Activated naive CD8-positive, alpha-beta T cell treated with anti-CD3 and anti-CD28 coated beads, Interleukin-2, amount 50 U/mL, for 16 hours (primary cell): ENCODE measurements at regions not wholly inside any gene's neighbourhood (a gene's known extent, or its start where the extent isn't known, plus 50 kb on each side); places are given as distances from the start of the nearest gene placed in this dataset.

Source experiments
- DNase-seq: peaks from one replicate; pipeline ENCODE4 v3.0.0-alpha.2; 2020; ENCODE audit warnings: low read depth, low spot score

- DNase-seq = no peak
These were observed 100.5 kb upstream of the SASH1 start for GRCh38 chr6:148242180-148242579.

- no peak for DNase-seq
These were observed 98.3 kb upstream of the SASH1 start for GRCh38 chr6:148244217-148244935.

GRCh38 chr6:148247386-148248063 lies 95.1 kb upstream of the SASH1 start:
- DNase-seq = no peak

- no peak for DNase-seq
These were observed 93.5 kb upstream of the SASH1 start for GRCh38 chr6:148249160-148249559.

- no peak for DNase-seq
These were observed 92.8 kb upstream of the SASH1 start for GRCh38 chr6:148249679-148250375.

GRCh38 chr6:148250975-148251685 lies 91.5 kb upstream of the SASH1 start:
- no peak for DNase-seq

GRCh38 chr6:148251891-148252290 lies 90.7 kb upstream of the SASH1 start:
- no peak for DNase-seq

- no peak for DNase-seq
These were observed 84.8 kb upstream of the SASH1 start for GRCh38 chr6:148257810-148258209.

GRCh38 chr6:148258868-148259267 lies 83.8 kb upstream of the SASH1 start:
- DNase-seq = no peak

- DNase-seq = no peak
These were observed 81.2 kb upstream of the SASH1 start for GRCh38 chr6:148261470-148261869.

GRCh38 chr6:148263010-148263409 lies 79.6 kb upstream of the SASH1 start:
- DNase-seq = no peak

GRCh38 chr6:148263961-148264360 lies 78.7 kb upstream of the SASH1 start:
- DNase-seq = no peak

GRCh38 chr6:148265054-148265453 lies 77.6 kb upstream of the SASH1 start:
- DNase-seq = no peak

GRCh38 chr6:148269386-148269785 lies 73.3 kb upstream of the SASH1 start:
- no peak for DNase-seq

- DNase-seq = no peak
These were observed 70.8 kb upstream of the SASH1 start for GRCh38 chr6:148271711-148272439.

GRCh38 chr6:148272597-148272996 lies 70.0 kb upstream of the SASH1 start:
- no peak for DNase-seq

- no peak for DNase-seq
These were observed 68.5 kb upstream of the SASH1 start for GRCh38 chr6:148273962-148274752.

GRCh38 chr6:148274809-148275208 lies 67.8 kb upstream of the SASH1 start:
- DNase-seq = no peak

GRCh38 chr6:148285205-148285604 lies 57.4 kb upstream of the SASH1 start:
- DNase-seq = no peak

- no peak for DNase-seq
These were observed 56.1 kb upstream of the SASH1 start for GRCh38 chr6:148286563-148286962.
